ENCODE measurements at regions not wholly inside any gene's neighbourhood (a gene's known extent, or its start where the extent isn't known, plus 50 kb on each side); places are given as distances from the start of the nearest gene placed in this dataset.

- H3K27me3 ChIP-seq (replicated peaks; ENCODE audit: control insufficient read depth, insufficient read depth, low read length), result no peaks in the 10 kb centered on the region
- H3K9me3 ChIP-seq, result no peaks in the 10 kb centered on the region
- Mint-ChIP-seq H3K4me1 (ENCODE audit: low read depth, unreplicated experiment) (no peaks in the 10 kb centered on the region), H3K27me3 (ENCODE audit: insufficient read depth, unreplicated experiment) (no peaks in the 10 kb centered on the region), H3K4me3 (ENCODE audit: unreplicated experiment) (no peak overlapping the region), H3K9me3 (ENCODE audit: unreplicated experiment) (no peaks in the 10 kb centered on the region), H3K36me3 (ENCODE audit: insufficient read depth, unreplicated experiment) (no peaks in the 10 kb centered on the region), H3K27ac (ENCODE audit: unreplicated experiment) (no peak overlapping the region)
- no peak for TF ChIP-seq CTCF (IDR thresholded peaks at IDR 0.05; ENCODE audit: insufficient read depth in 1 of 2, low read depth in 1 of 2, low read length in 1 of 2, severe bottlenecking in 1 of 2, unreplicated experiment in 1 of 2)
- no peaks in the 10 kb centered on the region for H3K36me3 ChIP-seq (ENCODE audit: control insufficient read depth, insufficient read depth, low read length)
- no TSS peak for BruUV-seq (replicated peaks)
- no peak overlapping the region for H3K4me3 ChIP-seq (ENCODE audit: low read depth, low read length)
- no peaks in the 10 kb centered on the region for H3K4me1 ChIP-seq
- ChIA-PET POLR2A (no interaction called here), CTCF (no interaction called here)
- intact Hi-C loops (cut with micrococcal nuclease; ENCODE audit: unreplicated experiment), result no loop called here
- DNase-seq, result no peak
Observed at GRCh38 chr4:56092540-56092939, 143.8 kb downstream of the CEP135 start.

GRCh38 chr4:56086561-56086960, 137.8 kb downstream of the CEP135 start:
- Mint-ChIP-seq H3K27ac (ENCODE audit: unreplicated experiment) (no peak overlapping the region), H3K36me3 (ENCODE audit: insufficient read depth, unreplicated experiment) (no peaks in the 10 kb centered on the region), H3K9me3 (ENCODE audit: unreplicated experiment) (no peaks in the 10 kb centered on the region), H3K4me3 (ENCODE audit: unreplicated experiment) (no peak overlapping the region), H3K4me1 (ENCODE audit: low read depth, unreplicated experiment) (no peaks in the 10 kb centered on the region), H3K27me3 (ENCODE audit: insufficient read depth, unreplicated experiment) (no peaks in the 10 kb centered on the region)
- H3K9me3 ChIP-seq, result no peaks in the 10 kb centered on the region
- H3K27me3 ChIP-seq (replicated peaks; ENCODE audit: control insufficient read depth, insufficient read depth, low read length), result no peaks in the 10 kb centered on the region
- BruUV-seq (replicated peaks), result no TSS peak
- TF ChIP-seq CTCF (IDR thresholded peaks at IDR 0.05; ENCODE audit: insufficient read depth in 1 of 2, low read depth in 1 of 2, low read length in 1 of 2, severe bottlenecking in 1 of 2, unreplicated experiment in 1 of 2), result no peak
- no peak for DNase-seq
- H3K4me1 ChIP-seq, result peaks cover 7% of the 10 kb centered on the region; the same call in 1 of the 2 replicates
- intact Hi-C loops (cut with micrococcal nuclease; ENCODE audit: unreplicated experiment), result no loop called here
- ChIA-PET POLR2A (no interaction called here), CTCF (no interaction called here)
- H3K4me3 ChIP-seq (ENCODE audit: low read depth, low read length), result no peak overlapping the region
- H3K36me3 ChIP-seq (ENCODE audit: control insufficient read depth, insufficient read depth, low read length), result no peaks in the 10 kb centered on the region

- intact Hi-C loops (cut with micrococcal nuclease; ENCODE audit: unreplicated experiment), result no loop called here
- Mint-ChIP-seq H3K36me3 (ENCODE audit: insufficient read depth, unreplicated experiment) (no peaks in the 10 kb centered on the region), H3K27me3 (ENCODE audit: insufficient read depth, unreplicated experiment) (no peaks in the 10 kb centered on the region), H3K4me1 (ENCODE audit: low read depth, unreplicated experiment) (no peaks in the 10 kb centered on the region), H3K9me3 (ENCODE audit: unreplicated experiment) (no peaks in the 10 kb centered on the region), H3K27ac (ENCODE audit: unreplicated experiment) (no peak overlapping the region), H3K4me3 (ENCODE audit: unreplicated experiment) (no peak overlapping the region)
- Histone ChIP-seq H3K36me3 (ENCODE audit: control insufficient read depth, insufficient read depth, low read length) (no peaks in the 10 kb centered on the region), H3K4me1 (peaks cover 7% of the 10 kb centered on the region; the same call in 1 of the 2 replicates), H3K4me3 (ENCODE audit: low read depth, low read length) (no peak overlapping the region), H3K27me3 (replicated peaks; ENCODE audit: control insufficient read depth, insufficient read depth, low read length) (no peaks in the 10 kb centered on the region), H3K9me3 (no peaks in the 10 kb centered on the region)
- ChIA-PET POLR2A (no interaction called here), CTCF (no interaction called here)
- BruUV-seq (replicated peaks), result no TSS peak
- TF ChIP-seq CTCF (IDR thresholded peaks at IDR 0.05; ENCODE audit: insufficient read depth in 1 of 2, low read depth in 1 of 2, low read length in 1 of 2, severe bottlenecking in 1 of 2, unreplicated experiment in 1 of 2), result no peak
- no peak for DNase-seq
Observed at GRCh38 chr4:56086073-56086541, 137.4 kb downstream of the CEP135 start.

Data from Caco-2 (cell line).